Endothelial cell (in vitro differentiated cells): ENCODE measurements at regions not wholly inside any gene's neighbourhood (a gene's known extent, or its start where the extent isn't known, plus 50 kb on each side); places are given as distances from the start of the nearest gene placed in this dataset.
A peak's percentile ranks its signal among the peaks of the same experiment; 100 is the strongest.

Experiments
- DNase-seq: peaks from one replicate; pipeline ENCODE4 v3.0.0; 2021; ENCODE audit warnings: low spot score
- H3K27ac Mint-ChIP-seq: one replicate; pipeline ENCODE4 v1.8.0; 2021; ENCODE audit warnings: mixed read lengths, inconsistent platforms; ENCODE audit not compliant: unreplicated experiment
- H3K27me3 Mint-ChIP-seq: one replicate; pipeline ENCODE4 v1.8.0; 2021; ENCODE audit warnings: mild to moderate bottlenecking, moderate library complexity, mixed read lengths, inconsistent platforms; ENCODE audit not compliant: unreplicated experiment
- H3K36me3 Mint-ChIP-seq: one replicate; pipeline ENCODE4 v1.8.0; 2021; ENCODE audit warnings: mild to moderate bottlenecking, low read depth, mixed read lengths, inconsistent platforms; ENCODE audit not compliant: unreplicated experiment
- H3K4me1 Mint-ChIP-seq: one replicate; pipeline ENCODE4 v1.8.0; 2021; ENCODE audit warnings: mild to moderate bottlenecking, mixed read lengths, inconsistent platforms; ENCODE audit not compliant: unreplicated experiment
- H3K4me3 Mint-ChIP-seq: one replicate; pipeline ENCODE4 v1.8.0; 2021; ENCODE audit warnings: mild to moderate bottlenecking, mixed read lengths, inconsistent platforms; ENCODE audit not compliant: unreplicated experiment
- H3K9me3 Mint-ChIP-seq: one replicate; pipeline ENCODE4 v1.8.0; 2021; ENCODE audit warnings: mixed read lengths, inconsistent platforms; ENCODE audit not compliant: unreplicated experiment
- CTCF ChIP-seq: fragments of 200-600 bp; sonication (generic); IDR thresholded peaks from one replicate; pipeline ENCODE4 v1.5.0; 2021; ENCODE audit warnings: antibody characterized with exemption; ENCODE audit not compliant: unreplicated experiment

GRCh38 chr5:158600679-158601078 is 499.0 kb downstream of the EBF1 start:
- no peak overlapping the region for H3K4me3 Mint-ChIP-seq
- no peaks in the 10 kb centered on the region for H3K9me3 Mint-ChIP-seq
- no peak overlapping the region for H3K27ac Mint-ChIP-seq

GRCh38 chr5:158599157-158599556 is 500.6 kb downstream of the EBF1 start:
- H3K36me3 Mint-ChIP-seq = no peaks in the 10 kb centered on the region
- no peaks in the 10 kb centered on the region for H3K9me3 Mint-ChIP-seq
- H3K4me3 Mint-ChIP-seq = no peak overlapping the region
- peaks cover 4% of the 10 kb centered on the region for H3K4me1 Mint-ChIP-seq
- H3K27me3 Mint-ChIP-seq = peaks cover 4% of the 10 kb centered on the region
- TF ChIP-seq CTCF = no peak
- no peak for DNase-seq
- no peak overlapping the region for H3K27ac Mint-ChIP-seq

More at GRCh38 chr5:158600679-158601078, 499.0 kb downstream of the EBF1 start:
- H3K36me3 Mint-ChIP-seq = no peaks in the 10 kb centered on the region
- H3K27me3 Mint-ChIP-seq = peaks cover 4% of the 10 kb centered on the region
- H3K4me1 Mint-ChIP-seq = peaks cover 4% of the 10 kb centered on the region
- no peak for DNase-seq
- TF ChIP-seq CTCF = no peak

- peaks cover 1% of the 10 kb centered on the region for H3K27me3 Mint-ChIP-seq
- no peak for TF ChIP-seq CTCF
- no peaks in the 10 kb centered on the region for H3K9me3 Mint-ChIP-seq
Measured at GRCh38 chr5:158594595-158595242, 505.0 kb downstream of the EBF1 start.

GRCh38 chr5:158593925-158594324 is 505.8 kb downstream of the EBF1 start:
- Mint-ChIP-seq H3K27me3 (no peaks in the 10 kb centered on the region), H3K27ac (no peak overlapping the region), H3K4me3 (no peak overlapping the region), H3K4me1 (no peaks in the 10 kb centered on the region), H3K36me3 (no peaks in the 10 kb centered on the region), H3K9me3 (no peaks in the 10 kb centered on the region)
- DNase-seq = no peak
- TF ChIP-seq CTCF = no peak

More at GRCh38 chr5:158594595-158595242, 505.0 kb downstream of the EBF1 start:
- Mint-ChIP-seq H3K4me1 (no peaks in the 10 kb centered on the region), H3K27ac (no peak overlapping the region), H3K36me3 (no peaks in the 10 kb centered on the region), H3K4me3 (no peak overlapping the region)
- no peak for DNase-seq

GRCh38 chr5:158591301-158591863 is 508.3 kb downstream of the EBF1 start:
- Mint-ChIP-seq H3K27ac (no peak overlapping the region), H3K36me3 (no peaks in the 10 kb centered on the region), H3K27me3 (no peaks in the 10 kb centered on the region), H3K9me3 (no peaks in the 10 kb centered on the region), H3K4me1 (peaks cover 4% of the 10 kb centered on the region), H3K4me3 (no peak overlapping the region)
- peak; percentile 5 for DNase-seq
- TF ChIP-seq CTCF = no peak
